Mesendoderm (in vitro differentiated cells): ENCODE measurements at regions not wholly inside any gene's neighbourhood (a gene's known extent, or its start where the extent isn't known, plus 50 kb on each side); places are given as distances from the start of the nearest gene placed in this dataset.
"Not testable (repeated sequence)": the region's sequence is repeated elsewhere in the genome, so short reads cannot be mapped to it uniquely, and the experiment has no call there.

Experiments
- DNase-seq: peaks from one replicate; pipeline ENCODE4 v3.0.0; 2013
- H2AK5ac ChIP-seq: 2 replicates; pipeline ENCODE4 v1.6.1; 2013; ENCODE audit warnings: low read length, inconsistent platforms
- H2BK120ac ChIP-seq: 2 replicates; pipeline ENCODE4 v1.6.1; 2013; ENCODE audit warnings: low read depth, mild to moderate bottlenecking, low read length, moderate library complexity, mixed read lengths
- H2BK15ac ChIP-seq: replicated peaks from 2 replicates; pipeline ENCODE4 v1.6.1; 2013; ENCODE audit warnings: low read depth, mild to moderate bottlenecking, moderate library complexity
- H2BK5ac ChIP-seq: 2 replicates; pipeline ENCODE4 v1.6.1; 2013; ENCODE audit warnings: low read length, inconsistent platforms
- H3K18ac ChIP-seq: 2 replicates; pipeline ENCODE4 v1.6.1; 2013; ENCODE audit warnings: mild to moderate bottlenecking, low read length, mixed read lengths
- H3K23ac ChIP-seq: one replicate; pipeline ENCODE4 v1.6.1; 2013; ENCODE audit warnings: low read length
- H3K27ac ChIP-seq: 2 replicates; pipeline ENCODE4 v1.5.1; 2013; ENCODE audit warnings: low read depth, mild to moderate bottlenecking, inconsistent platforms, low read length, moderate library complexity
- H3K27me3 ChIP-seq: 2 replicates; pipeline ENCODE4 v1.6.1; 2013; ENCODE audit warnings: low read length, control low read depth, mild to moderate bottlenecking, inconsistent platforms; ENCODE audit not compliant: insufficient read depth, poor library complexity
- H3K36me3 ChIP-seq: 2 replicates; pipeline ENCODE4 v1.6.1; 2013; ENCODE audit warnings: low read length, inconsistent platforms; ENCODE audit not compliant: control insufficient read depth, insufficient read depth
- H3K4ac ChIP-seq: one replicate; pipeline ENCODE4 v1.6.1; 2013; ENCODE audit warnings: low read depth, mild to moderate bottlenecking, low read length, moderate library complexity
- H3K4me1 ChIP-seq: 2 replicates; pipeline ENCODE4 v1.6.1; 2013; ENCODE audit warnings: low read depth, low read length, inconsistent platforms; ENCODE audit not compliant: control insufficient read depth
- H3K4me2 ChIP-seq: 2 replicates; pipeline ENCODE4 v1.6.1; 2013; ENCODE audit warnings: low read length
- H3K4me3 ChIP-seq: 2 replicates; pipeline ENCODE4 v1.5.1; 2013; ENCODE audit warnings: mild to moderate bottlenecking, low read length
- H3K56ac ChIP-seq: one replicate; pipeline ENCODE4 v1.6.1; 2013; ENCODE audit warnings: low read length
- H3K79me1 ChIP-seq: 2 replicates; pipeline ENCODE4 v1.6.1; 2013; ENCODE audit warnings: low read length, inconsistent platforms
- H3K79me2 ChIP-seq: 2 replicates; pipeline ENCODE4 v1.6.1; 2013; ENCODE audit warnings: mild to moderate bottlenecking, low read length; ENCODE audit not compliant: control insufficient read depth, insufficient read depth
- H3K9ac ChIP-seq: 2 replicates; pipeline ENCODE4 v1.6.1; 2013; ENCODE audit warnings: low read length, inconsistent platforms
- H4K5ac ChIP-seq: one replicate; pipeline ENCODE4 v1.6.1; 2013; ENCODE audit warnings: low read length
- H4K8ac ChIP-seq: one replicate; pipeline ENCODE4 v1.6.1; 2013; ENCODE audit warnings: low read depth, mild to moderate bottlenecking, control low read depth, low read length, moderate library complexity
- WGBS: extraction: QIAGEN DNeasy Blood & Tissue Kit; methylation state at CpG from one replicate; pipeline ENCODE4 v1.1.7; 2013; ENCODE audit warnings: low lambda C conversion rate, missing lambda C conversion rate; ENCODE audit not compliant: insufficient coverage; ENCODE audit errors: extremely low coverage; 5-methylcytosine and 5-hydroxymethylcytosine counted together

GRCh38 chr16:18104412-18104811 lies 232.1 kb downstream of the NPIPA8 start:
- H3K18ac ChIP-seq, H2BK120ac ChIP-seq, H3K27me3 ChIP-seq, H3K56ac ChIP-seq, H2BK5ac ChIP-seq, H3K4ac ChIP-seq, H3K36me3 ChIP-seq, H3K9ac ChIP-seq, H2AK5ac ChIP-seq, H4K5ac ChIP-seq, H3K4me1 ChIP-seq, DNase-seq, H3K4me3 ChIP-seq, H3K4me2 ChIP-seq, H3K23ac ChIP-seq, H3K79me2 ChIP-seq, H4K8ac ChIP-seq, H3K79me1 ChIP-seq, H2BK15ac ChIP-seq, H3K27ac ChIP-seq: not testable (repeated sequence)
- WGBS, result no CpG with 5 or more reads among the region's 2 CpGs

- not testable (repeated sequence) for H3K79me1 ChIP-seq, H3K4me1 ChIP-seq, H3K4me2 ChIP-seq, H4K5ac ChIP-seq, H3K23ac ChIP-seq, H2BK15ac ChIP-seq, H3K79me2 ChIP-seq, H3K18ac ChIP-seq, H4K8ac ChIP-seq, H3K4me3 ChIP-seq, H3K27me3 ChIP-seq, H2BK5ac ChIP-seq, H3K9ac ChIP-seq, H3K36me3 ChIP-seq, H2AK5ac ChIP-seq, H3K4ac ChIP-seq, H2BK120ac ChIP-seq, H3K27ac ChIP-seq, DNase-seq, H3K56ac ChIP-seq
- no CpG with 5 or more reads among the region's 2 CpGs for WGBS
Measured at GRCh38 chr16:18101077-18101476, 235.5 kb downstream of the NPIPA8 start.

GRCh38 chr16:18092605-18093004 lies 243.9 kb downstream of the NPIPA8 start:
- not testable (repeated sequence) for H3K4me2 ChIP-seq, DNase-seq, H3K79me2 ChIP-seq, H2BK120ac ChIP-seq, H3K4me1 ChIP-seq, H3K79me1 ChIP-seq, H4K5ac ChIP-seq, H2AK5ac ChIP-seq, H3K23ac ChIP-seq, H2BK15ac ChIP-seq, H3K18ac ChIP-seq, H3K36me3 ChIP-seq, H3K4ac ChIP-seq, H3K27ac ChIP-seq, H3K9ac ChIP-seq, H3K27me3 ChIP-seq, H4K8ac ChIP-seq, H2BK5ac ChIP-seq, H3K56ac ChIP-seq, H3K4me3 ChIP-seq
- WGBS, result no CpG with 5 or more reads among the region's 1 CpG

- H2AK5ac ChIP-seq, H3K27me3 ChIP-seq, H4K5ac ChIP-seq, H3K4me1 ChIP-seq, H2BK15ac ChIP-seq, H2BK5ac ChIP-seq, DNase-seq, H3K56ac ChIP-seq, H3K4ac ChIP-seq, H3K18ac ChIP-seq, H3K9ac ChIP-seq, H2BK120ac ChIP-seq, H3K4me3 ChIP-seq, H3K36me3 ChIP-seq, H3K4me2 ChIP-seq, H3K79me1 ChIP-seq, H4K8ac ChIP-seq, H3K27ac ChIP-seq, H3K23ac ChIP-seq, H3K79me2 ChIP-seq: not testable (repeated sequence)
- no CpG with 5 or more reads among the region's 2 CpGs for WGBS
Measured at GRCh38 chr16:18080658-18081363, 255.7 kb downstream of the NPIPA8 start.

- H3K79me2 ChIP-seq, H3K18ac ChIP-seq, H3K4me1 ChIP-seq, H3K4ac ChIP-seq, H3K27ac ChIP-seq, H3K4me2 ChIP-seq, H3K9ac ChIP-seq, H4K8ac ChIP-seq, DNase-seq, H2AK5ac ChIP-seq, H3K23ac ChIP-seq, H2BK15ac ChIP-seq, H3K36me3 ChIP-seq, H3K79me1 ChIP-seq, H3K27me3 ChIP-seq, H4K5ac ChIP-seq, H3K4me3 ChIP-seq, H2BK5ac ChIP-seq, H2BK120ac ChIP-seq, H3K56ac ChIP-seq: not testable (repeated sequence)
Measured at GRCh38 chr16:18077910-18078309, 258.6 kb downstream of the NPIPA8 start.

- Histone ChIP-seq H3K4me1 (peaks cover 6% of the 10 kb centered on the region), H3K4ac (no peak overlapping the region), H2BK120ac (no peak overlapping the region), H3K4me2 (no peak overlapping the region), H3K27ac (no peak overlapping the region), H3K36me3 (no peaks in the 10 kb centered on the region), H2AK5ac (peak overlapping the region; percentile 82), H2BK15ac (no peak overlapping the region), H3K56ac (no peak overlapping the region), H3K79me1 (no peaks in the 10 kb centered on the region), H2BK5ac (no peak overlapping the region), H3K27me3 (no peaks in the 10 kb centered on the region), H3K23ac (no peak overlapping the region), H3K79me2 (no peaks in the 10 kb centered on the region), H4K5ac (no peak overlapping the region), H3K18ac (no peak overlapping the region), H4K8ac (no peak overlapping the region), H3K4me3 (no peak overlapping the region), H3K9ac (no peak overlapping the region)
- WGBS, result no CpG with 5 or more reads among the region's 1 CpG
- no peak for DNase-seq
Measured at GRCh38 chr16:18072161-18072560, 264.4 kb downstream of the NPIPA8 start.
